Osteoblast (primary cell): ENCODE measurements at regions not wholly inside any gene's neighbourhood (a gene's known extent, or its start where the extent isn't known, plus 50 kb on each side); places are given as distances from the start of the nearest gene placed in this dataset.

ENCODE experiments used
- DNase-seq: peaks from one replicate; pipeline ENCODE4 v3.0.0; 2011; ENCODE audit warnings: low spot score, mixed read lengths; ENCODE audit not compliant: insufficient read length; ENCODE audit errors: missing footprints
- H2AFZ ChIP-seq: 2 replicates; pipeline ENCODE4 v1.6.0; 2011; ENCODE audit warnings: mild to moderate bottlenecking, low read length
- H3K27ac ChIP-seq: 2 replicates; pipeline ENCODE4 v1.5.1; 2011; ENCODE audit warnings: mild to moderate bottlenecking, low read depth, low read length, moderate library complexity
- H3K27me3 ChIP-seq: 2 replicates; pipeline ENCODE4 v1.6.0; 2012; ENCODE audit warnings: mild to moderate bottlenecking, control low read depth, inconsistent platforms, low read length, moderate library complexity; ENCODE audit not compliant: insufficient read depth
- H3K36me3 ChIP-seq: 2 replicates; pipeline ENCODE4 v1.5.1; 2011; ENCODE audit warnings: mild to moderate bottlenecking, low read length, control low read depth, moderate library complexity; ENCODE audit not compliant: insufficient read depth
- H3K4me1 ChIP-seq: 2 replicates; pipeline ENCODE4 v1.5.1; 2011; ENCODE audit warnings: mild to moderate bottlenecking, low read length, control low read depth, moderate library complexity; ENCODE audit not compliant: insufficient read depth
- H3K4me2 ChIP-seq: 2 replicates; pipeline ENCODE4 v1.6.0; 2011; ENCODE audit warnings: mild to moderate bottlenecking, low read length; ENCODE audit not compliant: insufficient read depth
- H3K4me3 ChIP-seq: fragments of 200-600 bp; sonication (generic); 3 replicates; pipeline ENCODE4 v1.5.1; 2012; ENCODE audit warnings: mild to moderate bottlenecking, low read length, inconsistent platforms; ENCODE audit not compliant: insufficient read depth
- H3K79me2 ChIP-seq: 2 replicates; pipeline ENCODE4 v1.6.0; 2012; ENCODE audit warnings: mild to moderate bottlenecking, low read length, control low read depth, inconsistent platforms; ENCODE audit not compliant: insufficient read depth
- H3K9me3 ChIP-seq: 2 replicates; pipeline ENCODE4 v1.5.1; 2011; ENCODE audit warnings: low read depth, low read length, control low read depth
- H4K20me1 ChIP-seq: 2 replicates; pipeline ENCODE4 v1.6.0; 2012; ENCODE audit warnings: mild to moderate bottlenecking, low read length, control low read depth; ENCODE audit not compliant: insufficient read depth
- CTCF ChIP-seq: IDR thresholded peaks from 2 replicates; pipeline ENCODE4 v1.5.1; 2011; ENCODE audit warnings: mild to moderate bottlenecking, low read depth, low read length, moderate library complexity; ENCODE audit errors: extremely low read depth

GRCh38 chr13:109602356-109602755, 184.0 kb downstream of the IRS2 start:
- no peak overlapping the region for H3K27ac ChIP-seq
- H4K20me1 ChIP-seq, result no peaks in the 10 kb centered on the region
- no peak overlapping the region for H2AFZ ChIP-seq
- H3K4me3 ChIP-seq, result no peak overlapping the region
- H3K4me2 ChIP-seq, result no peak overlapping the region
- no peaks in the 10 kb centered on the region for H3K36me3 ChIP-seq
- no peaks in the 10 kb centered on the region for H3K27me3 ChIP-seq
- H3K4me1 ChIP-seq, result no peaks in the 10 kb centered on the region
- H3K79me2 ChIP-seq, result no peaks in the 10 kb centered on the region
- no peaks in the 10 kb centered on the region for H3K9me3 ChIP-seq
- no peak for TF ChIP-seq CTCF
- no peak for DNase-seq

GRCh38 chr13:109599901-109600657, 186.3 kb downstream of the IRS2 start:
- Histone ChIP-seq H3K4me2 (no peak overlapping the region), H3K27me3 (no peaks in the 10 kb centered on the region), H3K4me1 (no peaks in the 10 kb centered on the region), H3K27ac (no peak overlapping the region), H2AFZ (no peak overlapping the region), H3K9me3 (no peaks in the 10 kb centered on the region), H3K36me3 (no peaks in the 10 kb centered on the region), H3K79me2 (no peaks in the 10 kb centered on the region), H4K20me1 (no peaks in the 10 kb centered on the region), H3K4me3 (no peak overlapping the region)
- no peak for DNase-seq
- TF ChIP-seq CTCF, result no peak

GRCh38 chr13:109595471-109595870, 190.9 kb downstream of the IRS2 start:
- TF ChIP-seq CTCF, result no peak
- H3K27me3 ChIP-seq, result no peaks in the 10 kb centered on the region
- DNase-seq, result no peak

GRCh38 chr13:109593230-109593629, 193.2 kb downstream of the IRS2 start:
- Histone ChIP-seq H2AFZ (no peak overlapping the region), H4K20me1 (no peaks in the 10 kb centered on the region), H3K4me3 (no peak overlapping the region), H3K27me3 (no peaks in the 10 kb centered on the region), H3K4me2 (no peak overlapping the region), H3K36me3 (no peaks in the 10 kb centered on the region), H3K9me3 (no peaks in the 10 kb centered on the region), H3K79me2 (no peaks in the 10 kb centered on the region), H3K4me1 (no peaks in the 10 kb centered on the region), H3K27ac (no peak overlapping the region)
- no peak for TF ChIP-seq CTCF
- DNase-seq, result no peak

More at GRCh38 chr13:109595471-109595870, 190.9 kb downstream of the IRS2 start:
- no peak overlapping the region for H3K4me3 ChIP-seq
- H3K79me2 ChIP-seq, result no peaks in the 10 kb centered on the region
- no peaks in the 10 kb centered on the region for H3K9me3 ChIP-seq
- H4K20me1 ChIP-seq, result no peaks in the 10 kb centered on the region
- H3K4me2 ChIP-seq, result no peak overlapping the region
- no peaks in the 10 kb centered on the region for H3K36me3 ChIP-seq
- no peak overlapping the region for H2AFZ ChIP-seq
- H3K4me1 ChIP-seq, result no peaks in the 10 kb centered on the region
- H3K27ac ChIP-seq, result no peak overlapping the region
